D721Med (cell line): ENCODE measurements at regions not wholly inside any gene's neighbourhood (a gene's known extent, or its start where the extent isn't known, plus 50 kb on each side); places are given as distances from the start of the nearest gene placed in this dataset.

Experiments used
- DNase-seq: peaks from one replicate; pipeline ENCODE4 v3.0.0; 2011; ENCODE audit warnings: low spot score; ENCODE audit not compliant: insufficient read length
- FAIRE-seq: peaks from 2 replicates; lab custom pipeline; 2011; peaks lifted over from hg19 to GRCh38; lab: Jason Lieb, UNC
- TF ChIP-seq, protein P1 (sequence below): IDR thresholded peaks from 2 replicates; pipeline ENCODE4 v1.5.1; 2012; ENCODE audit warnings: mild to moderate bottlenecking, control low read depth; ENCODE audit not compliant: insufficient read depth; ENCODE audit errors: missing control alignments

DNA sequence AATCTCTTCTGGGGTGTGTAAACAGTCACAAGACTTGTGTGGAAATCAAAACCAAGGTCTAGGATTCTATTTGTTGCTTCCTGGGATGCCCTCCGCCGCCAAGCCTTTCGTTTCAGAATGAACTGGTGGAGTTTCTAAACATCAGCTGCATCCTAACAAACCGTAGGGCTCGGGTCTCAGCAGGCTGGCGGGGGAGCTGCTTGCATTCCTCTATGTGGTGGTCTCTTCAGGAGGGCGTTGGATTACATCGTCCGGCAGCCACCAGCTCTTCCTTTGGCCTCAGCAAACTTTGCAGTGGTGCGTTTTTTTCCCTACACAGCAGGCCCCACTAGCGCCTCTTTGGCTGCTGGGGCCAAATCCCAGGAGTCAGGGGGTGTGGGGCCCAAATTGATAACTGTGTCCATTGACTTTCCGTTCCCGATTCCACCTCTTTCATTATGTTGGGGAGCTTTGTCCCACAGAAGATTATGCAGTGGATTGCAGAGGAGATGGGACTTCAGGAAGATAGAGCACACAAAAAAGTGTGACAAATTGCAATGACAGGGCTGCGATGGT is 390.0 kb upstream of the NR2F2 start:
- DNase-seq = no peak
- TF ChIP-seq, protein P1, sequence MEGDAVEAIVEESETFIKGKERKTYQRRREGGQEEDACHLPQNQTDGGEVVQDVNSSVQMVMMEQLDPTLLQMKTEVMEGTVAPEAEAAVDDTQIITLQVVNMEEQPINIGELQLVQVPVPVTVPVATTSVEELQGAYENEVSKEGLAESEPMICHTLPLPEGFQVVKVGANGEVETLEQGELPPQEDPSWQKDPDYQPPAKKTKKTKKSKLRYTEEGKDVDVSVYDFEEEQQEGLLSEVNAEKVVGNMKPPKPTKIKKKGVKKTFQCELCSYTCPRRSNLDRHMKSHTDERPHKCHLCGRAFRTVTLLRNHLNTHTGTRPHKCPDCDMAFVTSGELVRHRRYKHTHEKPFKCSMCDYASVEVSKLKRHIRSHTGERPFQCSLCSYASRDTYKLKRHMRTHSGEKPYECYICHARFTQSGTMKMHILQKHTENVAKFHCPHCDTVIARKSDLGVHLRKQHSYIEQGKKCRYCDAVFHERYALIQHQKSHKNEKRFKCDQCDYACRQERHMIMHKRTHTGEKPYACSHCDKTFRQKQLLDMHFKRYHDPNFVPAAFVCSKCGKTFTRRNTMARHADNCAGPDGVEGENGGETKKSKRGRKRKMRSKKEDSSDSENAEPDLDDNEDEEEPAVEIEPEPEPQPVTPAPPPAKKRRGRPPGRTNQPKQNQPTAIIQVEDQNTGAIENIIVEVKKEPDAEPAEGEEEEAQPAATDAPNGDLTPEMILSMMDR = no peak
- FAIRE-seq = no peak

DNA sequence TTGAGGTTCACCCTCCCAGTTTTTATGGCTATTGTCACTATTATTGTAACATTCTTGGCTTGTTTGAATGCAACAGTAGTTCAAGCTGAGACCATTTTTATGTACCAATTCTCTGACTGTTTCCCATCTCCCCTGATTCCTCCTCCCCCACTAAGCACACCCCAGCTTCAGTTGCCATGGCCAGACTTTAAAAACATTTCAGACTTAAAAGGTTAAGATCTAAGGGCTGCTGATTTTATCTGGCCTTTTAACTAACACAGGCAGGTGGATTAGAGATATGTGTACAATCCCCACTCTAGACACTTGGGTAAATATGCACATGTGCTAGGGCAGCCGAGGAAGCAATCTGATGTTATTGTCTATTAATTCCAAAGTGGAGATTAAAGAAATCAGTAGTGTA is 386.3 kb upstream of the NR2F2 start:
- no peak for FAIRE-seq
- TF ChIP-seq, protein P1 = no peak
- no peak for DNase-seq

- no peak for FAIRE-seq
- DNase-seq = no peak
- TF ChIP-seq, protein P1 = no peak
Measured at GRCh38 chr15:95944661-95945255, 385.7 kb upstream of the NR2F2 start.

- TF ChIP-seq, protein P1 = no peak
- DNase-seq (no peak), FAIRE-seq (no peak)
Measured at GRCh38 chr15:95946241-95946640, 384.3 kb upstream of the NR2F2 start.

DNA sequence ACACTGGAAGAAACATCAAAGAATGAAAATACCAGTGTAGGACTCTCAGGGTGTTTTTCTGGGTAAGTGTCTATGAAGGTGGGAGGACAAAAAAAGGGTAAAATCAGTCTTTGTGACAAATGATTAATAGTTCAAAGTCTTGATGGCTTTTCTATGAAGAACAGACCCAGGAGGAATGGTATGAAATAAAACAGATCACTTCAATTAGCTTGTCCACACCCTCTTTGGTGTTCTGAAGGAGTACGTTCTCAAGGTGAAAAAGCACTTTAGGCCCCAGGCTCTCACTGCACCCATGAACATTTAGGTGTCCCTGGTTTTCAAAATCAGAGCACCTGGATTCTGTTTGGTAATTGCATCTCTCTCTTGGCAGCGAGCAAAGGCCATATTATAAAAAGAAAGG is 383.6 kb upstream of the NR2F2 start:
- FAIRE-seq = no peak
- DNase-seq = no peak
- TF ChIP-seq, protein P1 = no peak

DNA sequence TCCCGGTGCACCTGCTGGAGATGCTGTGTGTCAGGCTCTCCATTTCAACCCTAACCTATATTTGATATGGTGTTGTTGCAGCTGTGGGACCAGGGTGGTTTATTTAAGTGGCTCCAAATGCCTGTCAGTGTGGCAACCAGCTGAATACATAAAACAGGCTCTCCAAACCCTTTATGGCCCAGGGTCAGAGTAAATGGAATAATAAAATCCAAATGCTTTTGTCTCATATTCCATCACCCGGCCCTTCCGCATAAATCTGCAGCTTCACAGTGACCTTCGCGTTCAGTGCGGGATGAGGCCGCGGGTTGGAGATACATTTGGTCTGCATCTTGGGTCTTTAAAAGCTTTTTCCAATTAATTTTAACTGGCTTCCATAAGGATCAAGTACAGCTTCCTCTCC is 382.1 kb upstream of the NR2F2 start:
- TF ChIP-seq, protein P1 = no peak
- DNase-seq (no peak), FAIRE-seq (no peak)

DNA sequence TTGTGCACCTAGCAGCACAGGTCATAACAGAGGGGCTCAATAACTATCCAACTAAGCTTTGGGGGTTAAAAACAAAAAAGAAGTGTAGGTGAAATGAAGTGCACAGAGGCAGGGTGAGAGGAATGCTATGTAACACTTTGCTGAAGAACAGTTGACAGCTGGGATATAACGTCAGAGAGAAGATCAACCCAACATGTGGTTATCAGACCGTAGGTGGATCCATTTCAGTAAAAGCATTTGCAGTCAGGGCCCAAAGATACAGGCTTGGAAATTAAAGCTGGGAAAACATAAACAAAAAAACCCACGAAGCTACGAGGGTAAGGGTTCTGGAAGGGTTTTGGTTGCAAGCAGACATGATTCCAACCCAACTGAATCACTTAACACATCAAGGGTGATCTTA is 377.5 kb upstream of the NR2F2 start:
- TF ChIP-seq, protein P1 = no peak
- FAIRE-seq = no peak
- DNase-seq = no peak
